Esophagus squamous epithelium (tissue), 5 donors: ENCODE measurements at regions not wholly inside any gene's neighbourhood (a gene's known extent, or its start where the extent isn't known, plus 50 kb on each side); places are given as distances from the start of the nearest gene placed in this dataset.
A peak's percentile ranks its signal among the peaks of the same experiment; 100 is the strongest.

Source experiments
- DNase-seq: peaks from one replicate; lab custom pipeline; 2025; lab: John Stamatoyannopoulos, UW
- H3K27ac ChIP-seq, 4 donors: fragments of 200-600 bp; sonication (generic); one replicate each; pipeline ENCODE4 v1.5.1; 2016 to 2019; ENCODE audit warnings: mild to moderate bottlenecking in 1 of 4
- H3K27me3 ChIP-seq, 4 donors: fragments of 200-600 bp; sonication (generic); 1 replicate in 3 of 4; 2 replicates in 1 of 4; pipeline versions ENCODE4 v1.5.1 to v1.6.0; 2017 to 2021; ENCODE audit warnings: antibody characterized with exemption in 1 of 4
- H3K36me3 ChIP-seq, 3 donors: fragments of 200-600 bp; sonication (generic); one replicate each; pipeline ENCODE4 v1.5.1; 2016 to 2019
- H3K4me1 ChIP-seq, 3 donors: fragments of 200-600 bp; sonication (generic); one replicate each; pipeline ENCODE4 v1.5.1; 2017 to 2019
- H3K4me3 ChIP-seq, 4 donors: fragments of 200-600 bp; sonication (generic); 1 replicate in 3 of 4; 2 replicates in 1 of 4; pipeline ENCODE4 v1.5.1; 2016 to 2019; ENCODE audit warnings: mild to moderate bottlenecking in 2 of 4, moderate library complexity in 1 of 4
- H3K9me3 ChIP-seq, 3 donors: fragments of 200-600 bp; sonication (generic); one replicate each; pipeline ENCODE4 v1.5.1; 2016 to 2019
- CTCF ChIP-seq, 6 experiments: fragments of 450-650 bp in 4 of 6; fragments of 200-600 bp in 2 of 6; sonication (generic) in 2 of 6; IDR thresholded peaks; one replicate each; pipeline ENCODE4 v1.5.1; 2016 to 2019; ENCODE audit warnings: antibody characterized with exemption in 6 of 6, mild to moderate bottlenecking in 4 of 6, moderate library complexity in 4 of 6
- POLR2A ChIP-seq, 4 donors: fragments of 450-650 bp; IDR thresholded peaks; one replicate each; pipeline ENCODE4 v1.6.1; 2017; ENCODE audit warnings: antibody characterized with exemption in 4 of 4, mild to moderate bottlenecking in 4 of 4, moderate library complexity in 3 of 4
- WGBS, 2 donors: methylation state at CpG; one replicate each; pipeline ENCODE4 v1.1.5; 2018; 5-methylcytosine and 5-hydroxymethylcytosine counted together
- intact Hi-C: fragments of 100-400 bp; cut with DNase I; formaldehyde crosslinking; loops from one replicate; pipeline ENCODE4 v1.15.0; 2022
- donor health status: DM: yes; HTN: yes; CAD: no.

GRCh38 chr17:77419547-77420094 is 278.9 kb downstream of the SEC14L1 start:
- no peaks in the 10 kb centered on the region for H3K27me3 ChIP-seq
- 90 to 100% methylated on average over 1 to 4 of the region's 17 CpGs for WGBS, 2 donors
- H3K9me3 ChIP-seq, result no peaks in the 10 kb centered on the region
- TF ChIP-seq CTCF (IDR thresholded peaks at IDR 0.05) (no peak), POLR2A (IDR thresholded peaks at IDR 0.05) (no peak)
- peaks cover 52 to 98% (median 68%) of the 10 kb centered on the region in 3 donors for H3K4me1 ChIP-seq
- H3K36me3 ChIP-seq, result peaks cover 0 to 8% (median 0%) of the 10 kb centered on the region in 3 donors
- peak overlapping the region; percentile 72 to 94 (median 90) for H3K27ac ChIP-seq
- no peak overlapping the region for H3K4me3 ChIP-seq
- intact Hi-C loops, result no loop called here
- DNase-seq, result no peak

- H3K36me3 ChIP-seq, result peaks cover 0 to 8% (median 0%) of the 10 kb centered on the region in 3 donors
- no peaks in the 10 kb centered on the region for H3K27me3 ChIP-seq
- peak overlapping the region; percentile 72 to 94 (median 90) for H3K27ac ChIP-seq
- TF ChIP-seq CTCF (IDR thresholded peaks at IDR 0.05), result no peak
- no peak for TF ChIP-seq POLR2A (IDR thresholded peaks at IDR 0.05)
- intact Hi-C loops, result no loop called here
- H3K4me3 ChIP-seq, result no peak overlapping the region
- no peaks in the 10 kb centered on the region for H3K9me3 ChIP-seq
- DNase-seq, result no peak
- 46 to 67% methylated on average over 4 of the region's 14 CpGs for WGBS, 2 donors
- H3K4me1 ChIP-seq, result peaks cover 59 to 98% (median 70%) of the 10 kb centered on the region in 3 donors
These were observed 279.5 kb downstream of the SEC14L1 start for GRCh38 chr17:77420095-77420803.

- peaks cover 66 to 98% (median 70%) of the 10 kb centered on the region in 3 donors for H3K4me1 ChIP-seq
- intact Hi-C loops, result no loop called here
- H3K36me3 ChIP-seq, result peaks cover 0 to 8% (median 0%) of the 10 kb centered on the region in 3 donors
- H3K27ac ChIP-seq, result peak overlapping the region; percentile 72 to 94 (median 90)
- no peak for DNase-seq
- TF ChIP-seq POLR2A (IDR thresholded peaks at IDR 0.05), result no peak
- no peak for TF ChIP-seq CTCF (IDR thresholded peaks at IDR 0.05)
- peak overlapping the region in 1 of 4 donors; percentile 29 for H3K4me3 ChIP-seq
- WGBS, 2 donors, result 24 to 51% methylated on average over 8 to 9 of the region's 19 CpGs
- no peaks in the 10 kb centered on the region for H3K27me3 ChIP-seq
- no peaks in the 10 kb centered on the region for H3K9me3 ChIP-seq
These were observed 280.2 kb downstream of the SEC14L1 start for GRCh38 chr17:77420804-77421629.

- no peak for TF ChIP-seq CTCF (IDR thresholded peaks at IDR 0.05)
- no peak for TF ChIP-seq POLR2A (IDR thresholded peaks at IDR 0.05)
- H3K36me3 ChIP-seq, result peaks cover 0 to 8% (median 0%) of the 10 kb centered on the region in 3 donors
- 40 to 50% methylated on average over 12 to 13 of the region's 13 CpGs for WGBS, 2 donors
- H3K9me3 ChIP-seq, result no peaks in the 10 kb centered on the region
- H3K27me3 ChIP-seq, result no peaks in the 10 kb centered on the region
- no peak for DNase-seq
- H3K27ac ChIP-seq, result peak overlapping the region; percentile 72 to 94 (median 90)
- intact Hi-C loops, result no loop called here
- peaks cover 70 to 98% (median 72%) of the 10 kb centered on the region in 3 donors for H3K4me1 ChIP-seq
- H3K4me3 ChIP-seq, result peak overlapping the region in 1 of 4 donors; percentile 29
These were observed 280.8 kb downstream of the SEC14L1 start for GRCh38 chr17:77421630-77421972.
